GM12865 (cell line): ENCODE measurements at regions not wholly inside any gene's neighbourhood (a gene's known extent, or its start where the extent isn't known, plus 50 kb on each side); places are given as distances from the start of the nearest gene placed in this dataset.

ENCODE experiments used
- DNase-seq: peaks from one replicate; pipeline ENCODE4 v3.0.0; 2010; ENCODE audit warnings: low read depth
- H3K4me3 ChIP-seq: 2 replicates; pipeline ENCODE4 v1.5.1; 2011; ENCODE audit warnings: mild to moderate bottlenecking, low read depth, low read length, control low read depth
- CTCF ChIP-seq: IDR thresholded peaks from 2 replicates; pipeline ENCODE4 v1.5.1; 2011; ENCODE audit warnings: low read length, control low read depth, low read depth, inconsistent platforms; ENCODE audit not compliant: insufficient read depth; ENCODE audit errors: missing control alignments

DNA sequence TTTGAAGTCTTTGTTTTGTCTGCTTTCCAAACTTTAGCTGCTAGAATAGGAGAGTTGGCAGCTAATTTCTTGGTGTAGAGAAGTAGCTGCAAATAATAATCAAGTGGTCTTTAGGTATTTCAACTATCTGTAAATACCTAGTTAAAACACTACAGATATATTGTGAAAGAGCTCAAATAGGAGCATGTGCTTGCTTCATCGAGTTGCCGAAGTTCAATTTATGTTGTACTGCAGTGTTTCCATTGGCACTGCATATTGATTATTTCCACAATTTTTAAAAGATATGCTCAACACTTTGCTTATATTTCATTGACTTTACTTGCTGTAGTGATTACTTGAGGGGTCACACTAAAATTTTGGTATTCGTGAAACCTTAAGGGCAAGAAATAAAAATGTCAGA lies 131.6 kb upstream of the BMP4 start:
- no peak for DNase-seq
- no peak for TF ChIP-seq CTCF
- no peak overlapping the region for H3K4me3 ChIP-seq

DNA sequence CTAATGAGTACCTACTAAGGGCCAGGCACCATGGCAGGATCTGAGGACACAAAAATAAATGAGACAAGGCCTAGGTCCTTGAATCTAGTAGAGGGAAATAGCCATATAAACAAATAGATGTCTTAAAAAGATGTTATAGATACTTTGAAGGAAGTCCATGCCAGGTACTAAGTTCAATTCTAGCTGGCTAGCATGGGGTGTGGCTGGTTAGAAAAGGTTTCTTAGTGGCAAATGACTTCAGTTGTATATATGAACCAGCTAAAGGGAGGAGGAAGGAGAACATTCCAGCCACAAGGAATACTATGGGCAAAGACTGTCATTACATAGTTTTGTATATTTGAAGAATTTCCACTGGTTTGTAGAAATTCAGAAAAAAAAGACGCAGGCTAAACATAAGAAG lies 133.6 kb upstream of the BMP4 start:
- no peak for TF ChIP-seq CTCF
- H3K4me3 ChIP-seq = no peak overlapping the region
- DNase-seq = no peak

GRCh38 chr14:54094765-54095164 lies 138.1 kb upstream of the BMP4 start:
- no peak for TF ChIP-seq CTCF
- H3K4me3 ChIP-seq = no peak overlapping the region
- no peak for DNase-seq

DNA sequence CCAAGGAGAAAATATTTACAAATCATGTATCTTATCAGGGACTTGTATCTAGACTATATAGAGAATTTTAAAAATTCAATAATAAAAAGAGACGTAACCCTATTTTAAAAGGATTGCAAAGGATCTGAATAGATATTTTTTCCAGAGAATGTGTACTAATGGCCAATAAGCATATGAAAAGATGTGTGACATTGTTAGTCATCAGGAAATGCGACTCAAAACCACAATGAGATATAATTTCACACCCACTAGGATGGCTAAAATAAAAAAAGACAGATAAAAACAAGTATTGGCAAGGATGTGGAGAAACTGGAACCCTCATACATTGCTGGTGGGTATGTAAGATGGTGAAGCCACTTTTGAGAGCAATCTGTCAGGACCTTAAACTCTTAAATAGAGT lies 141.9 kb upstream of the BMP4 start:
- no peak overlapping the region for H3K4me3 ChIP-seq
- no peak for DNase-seq
- TF ChIP-seq CTCF = no peak

- no peak overlapping the region for H3K4me3 ChIP-seq
- DNase-seq = no peak
- no peak for TF ChIP-seq CTCF
Measured at GRCh38 chr14:54102051-54102456, 145.4 kb upstream of the BMP4 start.

- TF ChIP-seq CTCF = no peak
- H3K4me3 ChIP-seq = no peak overlapping the region
- DNase-seq = no peak
Measured at GRCh38 chr14:54102530-54102929, 145.9 kb upstream of the BMP4 start.

GRCh38 chr14:54104601-54105145 lies 148.0 kb upstream of the BMP4 start:
- no peak for DNase-seq
- H3K4me3 ChIP-seq = no peak overlapping the region
- TF ChIP-seq CTCF = no peak
